GM19240 (cell line): ENCODE measurements at regions not wholly inside any gene's neighbourhood (a gene's known extent, or its start where the extent isn't known, plus 50 kb on each side); places are given as distances from the start of the nearest gene placed in this dataset.
"Not testable (repeated sequence)": the region's sequence is repeated elsewhere in the genome, so short reads cannot be mapped to it uniquely, and the experiment has no call there.

Experiments
- DNase-seq: peaks from one replicate; pipeline ENCODE4 v3.0.0; 2011; ENCODE audit warnings: low spot score; ENCODE audit not compliant: insufficient read length

GRCh38 chr7:149714081-149714909 lies 59.1 kb downstream of the ZNF467 start:
- peak; percentile 77 for DNase-seq

DNA sequence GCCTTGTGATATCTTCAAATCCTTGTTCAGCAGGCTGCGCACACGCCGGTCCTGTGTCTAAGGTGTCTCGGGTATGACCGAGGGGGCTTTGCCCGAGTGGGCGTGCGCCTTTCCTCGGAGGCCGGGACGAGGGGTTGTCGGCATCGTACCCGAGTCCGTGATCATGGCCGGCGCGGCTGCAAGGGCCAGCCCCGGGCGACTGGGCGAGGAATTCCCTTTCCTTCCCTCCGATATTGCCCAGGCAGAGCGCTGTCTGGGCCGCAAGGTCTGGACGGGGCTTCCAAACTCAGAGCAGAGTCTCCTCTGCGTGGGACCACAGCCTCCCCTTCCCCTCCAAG lies 59.7 kb downstream of the ZNF467 start:
- no peak for DNase-seq

GRCh38 chr7:149713061-149713730 lies 60.2 kb downstream of the ZNF467 start:
- no peak for DNase-seq

GRCh38 chr7:149708026-149708425 lies 65.4 kb downstream of the ZNF467 start:
- DNase-seq = no peak

GRCh38 chr7:149707448-149707886 lies 65.9 kb downstream of the ZNF467 start:
- no peak for DNase-seq

DNA sequence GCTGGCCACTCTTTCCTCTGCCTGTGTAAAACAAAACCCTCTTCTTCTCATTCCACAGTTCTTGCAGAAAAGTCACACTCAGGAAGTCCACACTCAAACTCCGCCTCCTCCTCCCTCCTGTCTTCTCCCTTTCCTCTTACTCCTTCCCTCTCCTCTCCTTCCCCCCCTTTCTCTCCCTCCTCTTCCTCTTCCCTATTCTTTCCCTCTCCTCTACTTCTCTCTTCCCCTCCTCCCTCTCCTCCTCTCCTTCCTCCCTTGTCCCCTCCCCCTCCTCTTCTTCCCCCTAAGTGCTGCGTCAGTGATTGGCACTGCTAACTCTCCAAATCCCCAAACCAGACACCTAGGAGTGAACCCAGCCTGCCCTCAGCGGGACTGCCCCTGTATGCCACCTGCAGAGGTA lies 67.0 kb downstream of the ZNF467 start:
- no peak for DNase-seq

GRCh38 chr7:149704507-149704906 lies 68.9 kb downstream of the ZNF467 start:
- no peak for DNase-seq

DNA sequence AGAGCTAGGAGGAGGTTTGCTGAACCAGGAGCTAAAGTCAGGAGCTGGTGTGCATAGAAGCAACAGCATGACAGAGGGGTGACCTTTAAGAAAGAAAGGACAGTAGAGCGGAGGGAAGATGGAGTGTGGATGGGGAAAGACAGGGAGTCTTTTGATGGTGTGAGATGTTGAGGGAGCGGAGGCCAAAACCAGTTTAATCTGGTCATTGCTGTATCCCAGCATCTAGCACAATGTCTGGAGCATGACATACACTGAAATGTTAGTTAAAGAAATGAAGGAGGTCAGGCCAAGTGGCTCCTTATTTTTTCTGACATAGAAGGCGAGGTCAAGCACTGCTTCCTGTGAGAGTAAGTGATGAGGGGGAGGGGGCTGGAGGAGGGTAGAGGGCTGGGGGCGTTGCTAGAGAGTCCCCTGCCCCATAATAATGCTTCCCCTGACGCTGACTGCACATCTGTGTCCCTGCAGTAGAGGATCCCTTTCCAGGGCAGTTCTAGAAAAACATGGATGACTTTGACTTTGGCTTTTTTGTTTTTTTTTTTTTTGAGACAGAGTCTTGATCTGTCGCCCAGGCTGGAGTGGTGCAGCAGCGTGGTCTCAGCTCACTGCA lies 70.2 kb downstream of the ZNF467 start:
- DNase-seq = no peak

GRCh38 chr7:149701495-149702240 lies 71.7 kb downstream of the ZNF467 start:
- no peak for DNase-seq

GRCh38 chr7:149697767-149698166 lies 75.6 kb downstream of the ZNF467 start:
- DNase-seq = not testable (repeated sequence)

DNA sequence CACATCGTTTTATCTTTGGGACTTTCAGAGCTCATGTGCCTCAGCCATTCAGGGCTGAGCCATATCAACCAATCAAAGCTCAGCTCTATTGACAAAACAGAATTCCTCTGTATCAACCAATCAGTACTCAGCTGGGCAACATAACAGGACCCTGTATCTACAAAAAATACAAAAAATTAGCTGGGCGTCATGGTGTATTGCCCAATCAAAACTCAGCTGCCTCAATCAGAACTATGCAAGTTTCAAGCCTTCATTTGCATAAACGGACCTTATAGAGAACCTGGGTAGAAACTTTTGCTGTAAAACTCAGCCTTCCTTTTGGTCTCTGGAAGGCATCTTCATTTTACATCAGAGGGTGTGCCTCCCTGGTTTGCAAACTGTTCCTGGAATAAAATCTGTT lies 77.1 kb downstream of the ZNF467 start:
- no peak for DNase-seq

DNA sequence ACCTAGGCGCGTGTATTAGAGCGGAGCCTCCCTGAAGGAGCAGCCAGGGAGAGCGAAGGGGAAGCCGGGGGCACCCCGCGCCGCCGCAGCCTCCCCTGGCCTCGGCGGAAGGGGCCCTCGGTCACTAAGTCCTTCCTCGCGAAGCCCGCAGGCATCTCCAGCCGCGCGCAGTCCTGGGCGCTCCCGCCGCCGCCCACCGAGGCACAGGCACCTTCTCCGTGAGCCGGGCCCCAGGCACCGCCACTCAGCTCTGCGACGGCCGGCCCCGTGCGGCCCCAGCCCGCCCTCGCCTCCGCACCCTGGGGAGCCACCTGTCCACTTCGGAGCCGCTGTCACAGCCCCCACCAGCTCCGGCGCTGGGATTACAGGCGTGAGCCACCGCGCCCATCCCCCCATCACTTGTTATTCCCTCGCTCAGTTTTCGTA lies 80.8 kb downstream of the ZNF467 start:
- DNase-seq = no peak

DNA sequence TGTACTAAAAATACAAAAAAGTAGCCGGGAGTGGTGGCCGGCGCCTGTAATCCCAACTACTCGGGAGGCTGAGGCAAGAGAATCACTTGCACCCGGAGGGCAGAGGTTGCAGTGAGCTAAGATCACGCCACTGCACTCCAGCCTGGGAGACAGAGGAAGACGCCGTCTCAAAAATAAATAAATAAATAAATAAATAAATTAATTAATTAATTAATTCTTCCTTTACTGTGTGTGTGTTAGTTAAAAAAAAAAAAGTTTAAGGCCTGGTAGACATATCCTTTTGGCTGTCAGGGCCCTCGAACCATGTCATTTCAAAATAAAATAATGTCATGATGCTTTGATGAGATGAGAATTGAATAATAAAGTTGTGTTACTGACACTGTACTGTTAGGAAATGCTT lies 81.3 kb downstream of the ZNF467 start:
- no peak for DNase-seq

GRCh38 chr7:149690688-149691446 lies 82.5 kb downstream of the ZNF467 start:
- no peak for DNase-seq

- no peak for DNase-seq
Observed at GRCh38 chr7:149689291-149689721, 84.1 kb downstream of the ZNF467 start.

DNA sequence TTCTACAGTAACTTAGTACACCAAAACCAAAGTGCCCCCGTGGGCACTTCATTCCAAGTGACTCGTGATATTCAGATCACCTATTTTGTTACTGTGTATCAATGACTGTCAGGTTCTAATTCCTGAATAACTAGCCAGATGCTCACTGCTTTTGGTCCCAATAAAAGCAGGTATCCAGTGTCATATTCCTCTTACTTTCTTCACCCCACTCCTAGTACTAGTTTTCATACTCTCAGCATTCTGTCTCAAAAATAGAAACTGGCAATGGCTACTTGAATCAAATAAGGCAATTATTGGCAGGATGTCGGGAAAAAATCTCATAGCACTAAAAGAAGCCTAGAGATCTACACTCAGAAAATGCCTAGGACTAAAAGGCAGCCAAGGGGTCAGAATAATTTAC lies 84.6 kb downstream of the ZNF467 start:
- DNase-seq = no peak

DNA sequence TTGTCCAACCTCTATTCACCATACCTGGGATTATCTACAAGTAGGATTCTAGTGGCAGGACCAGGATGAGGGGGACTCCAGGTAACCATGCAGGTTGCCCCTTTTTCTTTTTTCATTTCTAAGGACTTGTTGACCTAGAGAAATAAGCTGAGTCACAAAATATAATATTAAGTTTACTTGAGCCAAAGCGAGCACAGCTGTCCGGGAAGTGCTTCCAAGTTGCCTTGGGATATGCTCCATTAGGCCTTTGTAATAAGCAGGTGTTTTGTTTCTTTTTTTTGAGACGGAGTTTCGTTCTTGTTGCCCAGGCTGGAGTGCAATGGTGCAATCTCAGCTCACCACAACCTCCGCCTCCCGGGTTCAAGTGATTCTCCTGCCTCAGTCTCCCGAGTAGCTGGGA lies 85.6 kb downstream of the ZNF467 start:
- not testable (repeated sequence) for DNase-seq

DNA sequence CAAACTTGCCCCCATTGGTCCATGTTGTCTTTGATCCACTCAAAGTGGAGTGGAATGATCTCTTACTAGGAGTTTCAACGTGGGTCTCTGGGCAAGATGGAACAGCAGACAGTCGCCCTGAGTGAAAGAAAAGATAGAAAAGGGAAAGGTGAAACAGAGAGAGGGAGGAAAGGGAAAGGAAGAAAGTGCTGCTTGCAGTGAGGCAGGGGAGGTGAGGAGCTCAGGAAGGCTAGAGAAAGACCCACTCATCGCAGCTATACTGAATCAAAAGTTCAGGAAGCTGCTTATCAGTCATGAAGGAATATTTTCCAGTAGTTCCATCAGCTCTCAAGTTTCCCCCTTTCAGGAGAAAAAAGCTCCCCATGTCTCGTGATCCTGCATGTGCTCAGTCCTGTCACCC lies 86.9 kb downstream of the ZNF467 start:
- no peak for DNase-seq

- DNase-seq = no peak
Observed at GRCh38 chr7:149686011-149686410, 87.4 kb downstream of the ZNF467 start.

GRCh38 chr7:149685455-149685854 lies 87.9 kb downstream of the ZNF467 start:
- DNase-seq = no peak

GRCh38 chr7:149683898-149684297 lies 89.5 kb downstream of the ZNF467 start:
- no peak for DNase-seq
